Stimulated activated naive CD8-positive, alpha-beta T cell treated with anti-CD3 and anti-CD28 coated beads, Interleukin-15, Interleukin-2, amounts not matched to agents 100 ng/mL and 50 ng/mL, for 24 hours (primary cell): ENCODE measurements at regions not wholly inside any gene's neighbourhood (a gene's known extent, or its start where the extent isn't known, plus 50 kb on each side); places are given as distances from the start of the nearest gene placed in this dataset.

Experiments used
- H3K27ac Mint-ChIP-seq: one replicate; pipeline ENCODE4 v1.8.0; 2021; ENCODE audit warnings: mild to moderate bottlenecking, mixed read lengths
- H3K27me3 Mint-ChIP-seq: one replicate; pipeline ENCODE4 v1.8.0; 2021; ENCODE audit warnings: mixed read lengths
- H3K36me3 Mint-ChIP-seq: one replicate; pipeline ENCODE4 v1.8.0; 2021; ENCODE audit warnings: low read depth, mixed read lengths
- H3K4me1 Mint-ChIP-seq: one replicate; pipeline ENCODE4 v1.8.0; 2021; ENCODE audit warnings: low read depth, mixed read lengths
- H3K4me3 Mint-ChIP-seq: one replicate; pipeline ENCODE4 v1.8.0; 2021; ENCODE audit warnings: mild to moderate bottlenecking, mixed read lengths
- H3K9me3 Mint-ChIP-seq: one replicate; pipeline ENCODE4 v1.8.0; 2021; ENCODE audit warnings: mixed read lengths

DNA sequence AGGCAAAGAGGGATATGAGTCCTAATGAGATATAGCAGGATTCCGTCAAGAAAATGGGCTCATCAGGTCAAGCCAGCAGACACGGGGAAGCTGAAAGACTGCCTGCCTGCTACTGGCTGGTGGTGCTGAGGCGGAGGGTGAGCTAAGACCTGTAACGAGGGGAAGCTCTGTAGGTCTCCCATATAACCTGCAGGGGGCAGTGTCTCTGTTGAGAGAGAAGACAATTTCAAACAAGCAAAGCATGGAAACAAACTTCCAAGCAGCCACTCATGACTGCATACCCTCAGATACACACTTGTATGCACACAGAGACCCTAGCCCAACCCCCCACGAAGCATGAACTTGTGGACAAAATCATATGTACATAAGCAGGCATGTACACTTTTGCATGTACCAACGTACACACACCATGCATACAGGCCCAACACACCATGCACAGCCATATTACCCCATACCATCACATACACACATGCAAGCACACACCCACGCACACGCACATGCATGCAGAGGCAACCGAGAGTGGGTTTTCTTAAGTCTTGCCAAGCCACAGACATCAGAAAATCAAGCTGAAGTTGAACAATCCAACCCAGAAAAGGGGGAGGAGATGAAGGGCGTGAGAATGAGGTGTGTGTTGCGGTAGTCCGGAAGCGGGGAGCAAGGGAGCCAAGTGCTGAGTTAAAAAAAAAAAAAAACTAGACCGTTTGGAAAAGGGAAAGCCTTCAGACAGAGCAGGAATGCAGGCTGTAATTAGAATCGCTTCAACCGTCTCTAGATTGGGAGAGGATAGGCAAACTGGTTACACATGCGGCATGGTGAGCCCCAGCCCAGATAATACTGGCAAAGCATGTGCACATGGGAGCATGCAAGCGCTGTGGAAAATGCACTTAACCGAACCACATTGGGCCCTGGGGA is 71.0 kb downstream of the PJA1 start:
- no peaks in the 10 kb centered on the region for H3K9me3 Mint-ChIP-seq

GRCh38 chrX:69090022-69090421 is 75.2 kb downstream of the PJA1 start:
- Mint-ChIP-seq H3K27ac (no peak overlapping the region), H3K4me3 (no peak overlapping the region), H3K9me3 (no peaks in the 10 kb centered on the region), H3K36me3 (no peaks in the 10 kb centered on the region), H3K4me1 (no peaks in the 10 kb centered on the region), H3K27me3 (no peaks in the 10 kb centered on the region)

More for the DNA sequence above, 71.0 kb downstream of the PJA1 start:
- Mint-ChIP-seq H3K27me3 (no peaks in the 10 kb centered on the region), H3K27ac (no peak overlapping the region), H3K36me3 (no peaks in the 10 kb centered on the region), H3K4me1 (no peaks in the 10 kb centered on the region), H3K4me3 (no peak overlapping the region)

- Mint-ChIP-seq H3K9me3 (no peaks in the 10 kb centered on the region), H3K4me1 (no peaks in the 10 kb centered on the region), H3K4me3 (no peak overlapping the region), H3K27me3 (no peaks in the 10 kb centered on the region), H3K36me3 (no peaks in the 10 kb centered on the region), H3K27ac (no peak overlapping the region)
Observed at GRCh38 chrX:69089203-69089602, 76.0 kb downstream of the PJA1 start.

DNA sequence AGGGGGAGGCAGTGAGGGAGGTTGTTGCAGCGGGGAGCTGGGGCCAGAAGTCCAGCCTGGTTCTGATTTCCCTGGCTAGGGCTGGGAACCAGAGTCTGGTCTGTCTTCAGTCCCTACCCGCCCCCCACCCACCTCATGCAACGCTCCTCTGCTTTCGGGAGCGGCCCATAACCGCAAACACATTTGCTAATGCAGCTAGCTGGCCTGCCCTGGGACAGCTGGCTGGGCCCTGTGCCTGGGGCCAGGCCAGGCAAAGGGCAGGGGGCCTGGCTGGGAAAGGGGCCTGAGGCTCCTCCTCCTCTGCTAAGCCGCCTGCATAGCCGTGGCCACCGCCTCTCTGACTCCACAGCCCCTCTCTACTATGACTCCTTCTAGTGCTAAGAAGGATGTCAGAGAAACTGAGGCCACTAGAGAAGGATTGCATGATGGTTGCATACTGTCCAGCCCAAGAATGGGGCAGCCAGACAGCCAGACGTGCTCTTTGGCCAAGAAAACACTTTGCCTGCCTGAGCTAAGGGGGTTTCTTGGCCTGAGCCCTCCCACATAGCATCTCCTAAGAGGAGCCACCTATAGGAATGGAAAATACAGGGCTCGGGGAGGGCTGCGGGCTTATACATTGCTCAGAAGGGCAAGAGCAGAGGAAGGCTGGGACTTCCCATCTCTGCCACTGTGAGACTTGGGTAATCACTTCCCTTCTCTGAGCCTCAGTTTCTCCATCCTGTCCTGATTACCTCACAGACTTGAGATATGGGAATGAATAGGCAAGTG is 76.9 kb downstream of the PJA1 start:
- Mint-ChIP-seq H3K4me3 (no peak overlapping the region), H3K9me3 (no peaks in the 10 kb centered on the region), H3K27ac (no peak overlapping the region), H3K27me3 (no peaks in the 10 kb centered on the region), H3K36me3 (no peaks in the 10 kb centered on the region), H3K4me1 (no peaks in the 10 kb centered on the region)

DNA sequence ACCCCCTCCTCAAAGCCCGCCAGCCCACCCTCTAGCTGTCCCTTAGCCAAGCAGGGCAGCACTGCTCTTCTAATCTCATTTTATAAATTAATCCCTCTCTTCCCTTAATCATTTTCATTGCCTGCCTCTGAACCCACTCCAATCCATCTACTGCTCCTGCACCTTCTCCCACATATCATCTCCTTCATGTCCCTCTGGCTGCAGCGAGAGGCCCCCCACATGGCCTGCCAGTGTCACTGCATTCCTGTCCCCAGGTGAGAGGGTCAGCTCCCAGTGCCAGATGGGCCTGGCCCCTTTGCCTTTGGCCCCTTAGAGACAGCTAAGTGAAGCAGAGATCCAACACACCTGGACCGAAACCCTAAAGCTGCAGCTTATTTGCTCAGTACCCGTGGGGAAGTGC is 79.4 kb downstream of the PJA1 start:
- no peak overlapping the region for H3K27ac Mint-ChIP-seq
- H3K27me3 Mint-ChIP-seq = no peaks in the 10 kb centered on the region
- H3K9me3 Mint-ChIP-seq = no peaks in the 10 kb centered on the region

DNA sequence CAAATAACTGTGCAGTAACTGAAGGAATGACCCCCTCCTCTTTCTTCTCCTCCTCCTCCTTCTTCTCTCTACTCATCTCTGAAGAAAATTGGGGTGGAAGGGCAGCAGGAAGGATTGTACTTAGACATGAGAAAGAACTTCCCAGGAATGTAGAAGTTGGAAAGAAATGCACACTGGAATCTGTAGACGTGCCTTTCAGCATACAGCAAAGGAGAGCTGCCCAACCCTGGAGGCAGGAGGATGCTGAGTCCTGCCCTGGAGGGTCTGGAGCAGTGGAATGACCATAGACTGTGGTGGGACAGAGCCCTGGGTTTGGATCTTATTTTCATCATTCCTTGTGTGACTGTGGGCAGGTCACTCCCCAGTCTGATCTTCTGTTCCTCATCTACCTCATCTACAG is 80.1 kb downstream of the PJA1 start:
- no peaks in the 10 kb centered on the region for H3K27me3 Mint-ChIP-seq
- H3K36me3 Mint-ChIP-seq = no peaks in the 10 kb centered on the region
- no peak overlapping the region for H3K27ac Mint-ChIP-seq
- no peaks in the 10 kb centered on the region for H3K9me3 Mint-ChIP-seq
- H3K4me1 Mint-ChIP-seq = no peaks in the 10 kb centered on the region
- no peak overlapping the region for H3K4me3 Mint-ChIP-seq

More for the DNA sequence above, 79.4 kb downstream of the PJA1 start:
- Mint-ChIP-seq H3K36me3 (no peaks in the 10 kb centered on the region), H3K4me3 (no peak overlapping the region), H3K4me1 (no peaks in the 10 kb centered on the region)

DNA sequence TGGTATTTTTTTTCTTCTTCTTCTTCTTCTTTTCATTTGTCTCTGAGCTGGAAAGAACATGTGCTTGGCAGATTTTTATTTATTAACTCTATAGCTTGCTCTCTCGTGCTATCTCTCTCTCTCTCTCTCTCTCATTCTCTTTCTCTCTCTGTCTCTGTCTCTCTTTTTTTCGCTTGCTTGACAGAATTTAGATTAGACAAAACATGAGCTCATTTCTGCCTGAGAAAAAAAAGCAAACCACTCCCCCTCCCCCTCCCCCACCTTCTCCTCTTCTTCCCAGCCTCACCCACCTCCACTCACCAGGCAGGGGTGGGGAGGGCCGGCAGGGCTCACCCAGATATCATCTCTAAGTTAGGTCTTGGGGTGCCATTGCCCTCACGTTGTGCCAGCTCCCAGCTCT is 81.5 kb downstream of the PJA1 start:
- Mint-ChIP-seq H3K9me3 (no peaks in the 10 kb centered on the region), H3K4me1 (no peaks in the 10 kb centered on the region), H3K27me3 (no peaks in the 10 kb centered on the region), H3K27ac (no peak overlapping the region), H3K36me3 (no peaks in the 10 kb centered on the region), H3K4me3 (no peak overlapping the region)

GRCh38 chrX:69083361-69083760 is 81.9 kb downstream of the PJA1 start:
- no peaks in the 10 kb centered on the region for H3K9me3 Mint-ChIP-seq
- no peaks in the 10 kb centered on the region for H3K4me1 Mint-ChIP-seq
- no peaks in the 10 kb centered on the region for H3K36me3 Mint-ChIP-seq
- no peak overlapping the region for H3K4me3 Mint-ChIP-seq
- no peak overlapping the region for H3K27ac Mint-ChIP-seq
- H3K27me3 Mint-ChIP-seq = no peaks in the 10 kb centered on the region

DNA sequence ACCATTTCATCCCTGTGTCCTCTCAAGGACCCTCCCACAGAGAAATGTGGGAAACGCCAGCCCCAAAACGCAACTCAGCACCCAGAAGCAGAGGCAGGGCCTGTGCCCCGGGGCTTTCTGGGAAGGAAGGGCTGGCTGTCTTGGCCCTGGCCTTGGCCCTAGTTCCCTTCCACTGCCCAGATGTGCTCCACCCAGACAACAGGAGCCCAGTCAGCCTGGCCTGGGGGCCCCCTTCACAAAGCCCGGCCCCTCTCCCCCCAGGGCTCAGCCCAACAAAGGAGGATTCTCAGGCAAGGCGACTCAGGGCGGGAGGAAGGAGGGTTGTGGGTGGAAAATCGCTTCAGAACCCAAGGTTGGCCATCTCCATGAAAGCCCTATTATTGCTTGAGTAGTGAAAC is 82.5 kb downstream of the PJA1 start:
- no peaks in the 10 kb centered on the region for H3K36me3 Mint-ChIP-seq
- no peak overlapping the region for H3K27ac Mint-ChIP-seq

DNA sequence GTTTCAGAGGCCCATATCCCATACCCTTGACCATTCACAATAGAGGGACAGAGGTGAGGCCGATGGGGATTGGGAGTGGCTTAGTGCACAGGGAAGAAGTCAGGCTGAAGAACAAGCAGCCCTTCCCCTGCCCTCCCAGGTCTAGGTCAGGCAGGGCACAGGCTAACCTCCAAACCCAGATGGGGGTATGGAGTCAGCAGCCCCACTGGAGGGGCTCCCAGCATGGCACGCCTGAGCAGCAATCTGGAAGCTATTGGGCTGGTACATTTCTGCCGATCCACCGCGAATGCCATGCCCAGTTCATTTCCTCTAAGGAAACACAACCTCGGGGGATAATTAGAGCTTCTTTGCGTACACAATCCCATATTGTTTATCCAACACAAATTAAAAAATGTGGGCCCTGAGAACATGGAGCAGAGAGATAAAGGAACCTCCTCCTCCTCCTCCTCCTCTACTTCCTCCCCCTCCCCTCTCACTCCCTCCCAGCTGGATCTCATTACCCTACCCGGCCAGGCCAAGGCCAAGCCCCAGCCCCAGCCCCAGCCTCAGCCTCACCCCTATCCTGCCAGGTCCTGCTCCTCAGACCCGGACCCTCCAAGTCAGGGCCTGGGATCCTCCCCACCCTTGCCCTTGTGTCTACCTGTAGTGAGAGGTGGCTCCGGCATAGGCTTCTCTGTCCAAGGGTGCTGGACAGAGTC is 83.0 kb downstream of the PJA1 start:
- H3K36me3 Mint-ChIP-seq = no peaks in the 10 kb centered on the region
- no peaks in the 10 kb centered on the region for H3K4me1 Mint-ChIP-seq
- no peak overlapping the region for H3K27ac Mint-ChIP-seq
- no peak overlapping the region for H3K4me3 Mint-ChIP-seq
- H3K9me3 Mint-ChIP-seq = no peaks in the 10 kb centered on the region
- H3K27me3 Mint-ChIP-seq = no peaks in the 10 kb centered on the region

More for the DNA sequence above, 82.5 kb downstream of the PJA1 start:
- H3K4me1 Mint-ChIP-seq = no peaks in the 10 kb centered on the region
- H3K4me3 Mint-ChIP-seq = no peak overlapping the region
- no peaks in the 10 kb centered on the region for H3K27me3 Mint-ChIP-seq
- H3K9me3 Mint-ChIP-seq = no peaks in the 10 kb centered on the region

DNA sequence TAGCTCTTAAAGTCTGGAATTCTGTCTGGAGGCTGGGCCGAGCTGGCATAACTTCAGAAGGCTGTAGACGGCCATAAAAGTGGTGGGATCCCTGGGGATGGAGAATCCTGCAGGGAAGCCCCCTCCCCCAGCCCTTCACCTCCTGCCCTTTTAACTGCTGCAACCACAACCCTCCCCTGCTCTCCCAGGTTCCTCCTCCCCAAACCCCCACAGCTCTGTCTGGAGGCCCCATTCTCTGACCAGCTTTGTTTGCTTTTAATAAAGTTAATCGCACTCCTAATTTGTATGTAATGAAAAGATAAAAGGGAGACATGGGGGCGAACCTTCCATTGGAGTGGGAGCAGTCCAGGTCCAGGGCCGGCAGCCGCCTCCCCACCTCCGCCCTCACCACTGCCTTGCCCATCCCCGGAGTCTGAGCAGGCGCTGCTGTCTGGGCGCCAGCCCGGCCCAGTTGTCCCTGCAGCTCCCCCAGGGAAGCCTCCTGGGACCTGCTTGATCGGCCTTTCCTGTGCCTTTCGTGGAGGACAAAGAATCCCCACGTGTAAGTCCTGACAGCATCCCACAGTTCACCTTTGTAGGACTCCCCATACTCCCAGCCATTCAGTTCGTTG is 84.3 kb downstream of the PJA1 start:
- no peak overlapping the region for H3K27ac Mint-ChIP-seq
- no peaks in the 10 kb centered on the region for H3K4me1 Mint-ChIP-seq
- no peak overlapping the region for H3K4me3 Mint-ChIP-seq
- H3K36me3 Mint-ChIP-seq = no peaks in the 10 kb centered on the region
- no peaks in the 10 kb centered on the region for H3K9me3 Mint-ChIP-seq
- H3K27me3 Mint-ChIP-seq = no peaks in the 10 kb centered on the region

GRCh38 chrX:69079268-69079667 is 86.0 kb downstream of the PJA1 start:
- H3K4me3 Mint-ChIP-seq = no peak overlapping the region
- H3K27me3 Mint-ChIP-seq = no peaks in the 10 kb centered on the region
- H3K9me3 Mint-ChIP-seq = no peaks in the 10 kb centered on the region
- no peaks in the 10 kb centered on the region for H3K4me1 Mint-ChIP-seq
- H3K36me3 Mint-ChIP-seq = no peaks in the 10 kb centered on the region
- no peak overlapping the region for H3K27ac Mint-ChIP-seq

DNA sequence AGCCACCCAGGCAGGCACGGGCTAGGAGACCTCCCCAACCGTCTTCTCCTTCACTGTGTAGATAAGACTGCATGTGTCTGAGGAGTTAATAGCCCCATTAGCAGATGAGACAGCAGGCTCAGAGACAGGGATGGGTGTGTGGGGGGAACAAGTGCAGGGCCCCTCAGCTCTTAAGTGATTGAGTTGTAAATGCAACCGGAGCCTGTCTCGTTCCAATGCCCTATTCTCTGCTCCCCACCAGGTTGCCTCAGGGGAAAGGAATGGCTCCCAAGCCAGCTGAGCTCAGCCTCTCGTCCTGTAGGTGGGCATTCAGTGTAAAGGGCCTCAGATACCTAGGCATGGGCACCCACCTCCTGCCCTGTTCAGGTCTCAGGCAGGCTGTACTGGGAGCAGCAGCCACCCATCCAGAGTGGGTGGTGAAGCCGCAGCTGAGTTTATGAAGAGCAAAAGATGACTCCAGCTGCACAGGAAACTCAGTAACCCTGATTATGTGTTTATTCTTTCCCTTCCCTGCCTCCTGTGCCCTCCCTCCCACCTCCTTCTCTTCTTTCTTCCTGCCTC is 87.3 kb downstream of the PJA1 start:
- no peaks in the 10 kb centered on the region for H3K36me3 Mint-ChIP-seq
- H3K4me3 Mint-ChIP-seq = no peak overlapping the region
- H3K9me3 Mint-ChIP-seq = no peaks in the 10 kb centered on the region
- H3K4me1 Mint-ChIP-seq = no peaks in the 10 kb centered on the region
- H3K27me3 Mint-ChIP-seq = no peaks in the 10 kb centered on the region
- no peak overlapping the region for H3K27ac Mint-ChIP-seq

GRCh38 chrX:69076088-69076487 is 89.2 kb downstream of the PJA1 start:
- H3K27me3 Mint-ChIP-seq = no peaks in the 10 kb centered on the region
- no peak overlapping the region for H3K4me3 Mint-ChIP-seq
- no peak overlapping the region for H3K27ac Mint-ChIP-seq
- no peaks in the 10 kb centered on the region for H3K36me3 Mint-ChIP-seq
- H3K9me3 Mint-ChIP-seq = no peaks in the 10 kb centered on the region
- no peaks in the 10 kb centered on the region for H3K4me1 Mint-ChIP-seq
